GM12891 (cell line): ENCODE measurements at regions not wholly inside any gene's neighbourhood (a gene's known extent, or its start where the extent isn't known, plus 50 kb on each side); places are given as distances from the start of the nearest gene placed in this dataset.

ENCODE experiments used
- POLR2A ChIP-seq: IDR thresholded peaks from 2 replicates; pipeline ENCODE4 v1.6.1; 2011; ENCODE audit warnings: low read depth, low read length, control low read depth
- POLR2AphosphoS5 ChIP-seq: IDR thresholded peaks from 2 replicates; pipeline ENCODE4 v1.6.1; 2011; ENCODE audit warnings: low read depth, low read length, control low read depth
- POU2F2 ChIP-seq: IDR thresholded peaks from 2 replicates; pipeline ENCODE4 v1.6.1; 2011; ENCODE audit warnings: low read depth, mild to moderate bottlenecking, control low read depth, low read length, moderate library complexity
- TAF1 ChIP-seq: IDR thresholded peaks from 2 replicates; pipeline ENCODE4 v1.6.1; 2011; ENCODE audit warnings: low read depth, low read length, control low read depth

- TF ChIP-seq POLR2AphosphoS5 (no peak), POLR2A (no peak), TAF1 (no peak), POU2F2 (no peak)
Measured at GRCh38 chr2:183608747-183609146, 484.5 kb downstream of the NUP35 start.
